NB4 (cell line): ENCODE measurements at regions not wholly inside any gene's neighbourhood (a gene's known extent, or its start where the extent isn't known, plus 50 kb on each side); places are given as distances from the start of the nearest gene placed in this dataset.

ENCODE experiments used
- DNase-seq: peaks from one replicate; pipeline ENCODE4 v3.0.0; 2010; ENCODE audit warnings: low read depth
- H3K4me3 ChIP-seq: one replicate; pipeline ENCODE4 v1.5.1; 2011; ENCODE audit warnings: mild to moderate bottlenecking, low read depth, low read length, moderate library complexity
- MAX ChIP-seq: IDR thresholded peaks from 2 replicates; pipeline ENCODE4 v1.6.1; 2011; ENCODE audit warnings: low read depth, low read length
- MYC ChIP-seq: IDR thresholded peaks from 2 replicates; pipeline ENCODE4 v1.6.1; 2011; ENCODE audit warnings: low read depth, low read length
- POLR2A ChIP-seq: IDR thresholded peaks from 2 replicates; pipeline ENCODE4 v1.6.1; 2011; ENCODE audit warnings: mild to moderate bottlenecking; ENCODE audit not compliant: insufficient read length; ENCODE audit errors: extremely low read depth
- TF ChIP-seq, protein P1 (sequence below): IDR thresholded peaks from one replicate; pipeline ENCODE4 v1.5.1; 2012; ENCODE audit warnings: low read depth, low read length

DNA sequence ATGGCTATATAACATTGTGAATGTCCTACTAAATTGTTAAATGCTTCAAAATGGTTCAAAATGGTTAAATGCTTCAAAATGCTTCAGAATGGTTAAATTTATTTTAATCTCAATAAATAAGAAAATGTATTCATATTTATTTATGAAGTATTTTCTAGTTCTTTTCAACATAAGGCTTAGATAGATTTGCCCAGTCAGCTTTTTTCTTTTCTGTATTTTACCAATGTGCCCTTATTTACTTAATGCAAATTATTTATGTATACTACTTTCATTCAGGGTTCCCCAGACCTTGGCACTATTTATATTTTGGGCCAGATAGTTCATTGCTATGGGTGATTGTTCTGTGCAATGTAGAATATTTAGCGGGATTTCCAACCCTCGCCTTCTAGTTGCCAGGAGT, 546.7 kb downstream of the RIT2 start:
- H3K4me3 ChIP-seq: no peak overlapping the region
- TF ChIP-seq MYC: no peak
- no peak for TF ChIP-seq POLR2A
- TF ChIP-seq, protein P1, sequence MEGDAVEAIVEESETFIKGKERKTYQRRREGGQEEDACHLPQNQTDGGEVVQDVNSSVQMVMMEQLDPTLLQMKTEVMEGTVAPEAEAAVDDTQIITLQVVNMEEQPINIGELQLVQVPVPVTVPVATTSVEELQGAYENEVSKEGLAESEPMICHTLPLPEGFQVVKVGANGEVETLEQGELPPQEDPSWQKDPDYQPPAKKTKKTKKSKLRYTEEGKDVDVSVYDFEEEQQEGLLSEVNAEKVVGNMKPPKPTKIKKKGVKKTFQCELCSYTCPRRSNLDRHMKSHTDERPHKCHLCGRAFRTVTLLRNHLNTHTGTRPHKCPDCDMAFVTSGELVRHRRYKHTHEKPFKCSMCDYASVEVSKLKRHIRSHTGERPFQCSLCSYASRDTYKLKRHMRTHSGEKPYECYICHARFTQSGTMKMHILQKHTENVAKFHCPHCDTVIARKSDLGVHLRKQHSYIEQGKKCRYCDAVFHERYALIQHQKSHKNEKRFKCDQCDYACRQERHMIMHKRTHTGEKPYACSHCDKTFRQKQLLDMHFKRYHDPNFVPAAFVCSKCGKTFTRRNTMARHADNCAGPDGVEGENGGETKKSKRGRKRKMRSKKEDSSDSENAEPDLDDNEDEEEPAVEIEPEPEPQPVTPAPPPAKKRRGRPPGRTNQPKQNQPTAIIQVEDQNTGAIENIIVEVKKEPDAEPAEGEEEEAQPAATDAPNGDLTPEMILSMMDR: no peak
- TF ChIP-seq MAX: no peak
- no peak for DNase-seq

- TF ChIP-seq POLR2A (no peak), MAX (no peak), MYC (no peak)
- TF ChIP-seq, protein P1: no peak
- DNase-seq: no peak
- no peak overlapping the region for H3K4me3 ChIP-seq
These were observed 540.6 kb downstream of the RIT2 start for GRCh38 chr18:42574871-42575270.

- TF ChIP-seq, protein P1: no peak
- no peak for TF ChIP-seq MAX
- TF ChIP-seq POLR2A: no peak
- no peak for TF ChIP-seq MYC
- DNase-seq: no peak
These were observed 539.4 kb downstream of the RIT2 start for GRCh38 chr18:42576124-42576523.

GRCh38 chr18:42578792-42579191, 536.7 kb downstream of the RIT2 start:
- no peak overlapping the region for H3K4me3 ChIP-seq
- DNase-seq: no peak
- TF ChIP-seq MAX (no peak), MYC (no peak), POLR2A (no peak)
- TF ChIP-seq, protein P1: no peak

More at GRCh38 chr18:42576124-42576523, 539.4 kb downstream of the RIT2 start:
- no peak overlapping the region for H3K4me3 ChIP-seq

- no peak for DNase-seq
- no peak overlapping the region for H3K4me3 ChIP-seq
- TF ChIP-seq, protein P1: no peak
- TF ChIP-seq MYC: no peak
- no peak for TF ChIP-seq MAX
- TF ChIP-seq POLR2A: no peak
These were observed 533.2 kb downstream of the RIT2 start for GRCh38 chr18:42582266-42582665.

DNA sequence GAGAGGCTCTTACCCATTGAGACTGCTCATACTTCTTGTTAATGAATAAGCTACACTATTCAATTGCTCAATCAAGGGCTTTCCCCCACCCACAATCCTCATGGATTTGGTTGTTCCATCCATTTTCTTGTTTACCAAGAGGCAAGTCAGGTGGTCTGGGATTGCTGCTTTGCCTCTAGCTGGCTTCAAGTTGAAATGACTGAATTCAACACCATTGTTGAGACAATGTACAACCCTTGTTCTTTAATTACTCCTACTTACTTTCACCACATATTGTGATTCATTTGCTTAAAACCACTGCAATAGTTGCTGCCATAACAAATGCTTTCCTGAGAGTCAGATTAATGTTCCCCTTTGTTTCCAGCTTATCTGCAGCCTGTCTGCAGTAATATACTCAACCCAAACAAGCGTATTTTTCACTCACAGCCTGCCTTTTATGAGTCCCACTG, 532.2 kb downstream of the RIT2 start:
- no peak for DNase-seq
- no peak for TF ChIP-seq MYC

More for the DNA sequence above, 532.2 kb downstream of the RIT2 start:
- no peak overlapping the region for H3K4me3 ChIP-seq
